ENCODE measurements at regions not wholly inside any gene's neighbourhood (a gene's known extent, or its start where the extent isn't known, plus 50 kb on each side); places are given as distances from the start of the nearest gene placed in this dataset.

- DNase-seq (ENCODE audit: low read depth in 2 of 2, low spot score in 1 of 2) = no peak
These were observed 449.5 kb downstream of the LIG4 start for GRCh38 chr13:107765724-107766401.

DNA sequence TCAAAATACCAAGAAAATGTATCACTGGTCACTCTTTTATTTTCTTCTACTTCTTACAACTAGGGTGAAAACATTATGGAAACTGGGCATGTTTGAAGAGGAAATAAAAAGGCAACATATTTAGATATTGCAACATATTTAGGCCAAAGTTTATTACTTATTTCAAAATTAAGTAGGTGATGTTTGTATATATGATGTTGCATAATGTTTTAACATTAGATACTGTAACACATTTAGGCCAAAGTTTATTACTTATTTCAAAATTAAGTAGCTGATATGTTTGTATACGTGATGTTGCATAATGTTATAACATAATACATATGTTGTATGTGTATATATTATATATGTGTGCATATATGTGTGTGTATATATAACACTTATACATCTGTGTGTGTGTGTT, 451.3 kb downstream of the LIG4 start:
- no peak for DNase-seq (ENCODE audit: low read depth in 2 of 2, low spot score in 1 of 2)

- no peak for DNase-seq (ENCODE audit: low read depth in 2 of 2, low spot score in 1 of 2)
These were observed 461.6 kb downstream of the LIG4 start for GRCh38 chr13:107753748-107754147.

- no peak for DNase-seq (ENCODE audit: low read depth in 2 of 2, low spot score in 1 of 2)
These were observed 462.0 kb downstream of the LIG4 start for GRCh38 chr13:107753291-107753690.

GRCh38 chr13:107743983-107744382, 471.4 kb downstream of the LIG4 start:
- DNase-seq (ENCODE audit: low read depth in 2 of 2, low spot score in 1 of 2) = no peak

- no peak for DNase-seq (ENCODE audit: low read depth in 2 of 2, low spot score in 1 of 2)
These were observed 471.8 kb downstream of the LIG4 start for GRCh38 chr13:107743526-107743925.

- DNase-seq (ENCODE audit: low read depth in 2 of 2, low spot score in 1 of 2) = no peak
These were observed 472.2 kb downstream of the LIG4 start for GRCh38 chr13:107743100-107743499.

- DNase-seq (ENCODE audit: low read depth in 2 of 2, low spot score in 1 of 2) = no peak
These were observed 472.8 kb downstream of the LIG4 start for GRCh38 chr13:107742544-107742943.

GRCh38 chr13:107738004-107738403, 477.3 kb downstream of the LIG4 start:
- no peak for DNase-seq (ENCODE audit: low read depth in 2 of 2, low spot score in 1 of 2)

- DNase-seq (ENCODE audit: low read depth in 2 of 2, low spot score in 1 of 2) = no peak
These were observed 478.6 kb downstream of the LIG4 start for GRCh38 chr13:107736731-107737130.

- DNase-seq (ENCODE audit: low read depth in 2 of 2, low spot score in 1 of 2) = no peak
These were observed 479.2 kb downstream of the LIG4 start for GRCh38 chr13:107736170-107736569.

DNA sequence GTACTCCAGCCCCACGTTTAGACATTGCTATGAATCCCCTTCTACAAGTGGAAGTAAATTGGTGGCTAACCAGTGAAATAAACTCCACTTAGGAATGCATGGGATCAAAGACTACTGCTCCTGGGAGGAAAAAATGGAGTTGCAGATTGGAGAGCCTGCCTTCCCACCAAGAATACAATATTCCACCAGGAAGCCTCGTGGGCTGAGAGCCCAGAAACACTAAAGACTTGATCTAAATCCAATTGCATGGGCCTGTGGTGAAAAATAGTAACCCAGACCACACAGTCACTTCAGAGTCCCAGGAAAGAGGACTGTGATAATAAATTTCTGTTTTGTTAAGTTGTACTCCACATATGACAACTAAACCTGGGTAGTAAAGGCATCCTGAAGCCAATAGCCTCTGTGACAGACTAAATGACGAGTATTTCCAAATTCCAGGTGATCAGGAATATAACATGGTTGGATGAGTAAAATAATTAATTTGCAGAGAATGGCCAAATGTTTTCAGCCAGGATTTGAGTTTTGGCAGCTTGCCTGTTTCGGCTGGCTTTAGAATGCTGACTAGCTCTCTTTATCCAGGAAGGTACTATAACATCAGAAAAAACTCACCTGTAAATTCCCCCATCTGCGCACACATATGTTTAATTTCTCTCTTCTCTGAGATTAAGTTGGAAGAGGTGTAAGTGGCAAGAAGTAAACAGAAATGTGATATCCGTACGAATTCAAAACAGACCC, 480.3 kb downstream of the LIG4 start:
- DNase-seq (ENCODE audit: low read depth in 2 of 2, low spot score in 1 of 2) = no peak

DNA sequence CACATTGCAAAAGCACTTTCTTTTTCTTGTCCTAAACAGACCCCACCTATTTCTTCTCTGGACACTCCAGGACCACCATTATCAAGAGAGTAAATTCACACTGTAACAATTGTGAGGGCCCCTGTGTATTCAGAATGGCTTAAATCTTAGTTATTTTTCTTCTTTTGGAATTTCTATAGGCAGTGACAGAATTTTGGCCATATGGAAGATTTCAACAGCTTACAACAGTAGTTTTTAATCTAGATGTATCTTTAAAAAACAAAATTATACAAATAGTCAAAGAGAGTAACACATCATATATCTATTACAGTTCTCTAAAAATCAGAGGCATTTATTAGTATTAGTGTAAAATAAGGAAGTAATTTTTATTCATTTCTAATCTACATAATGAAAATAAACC, 482.1 kb downstream of the LIG4 start:
- no peak for DNase-seq (ENCODE audit: low read depth in 2 of 2, low spot score in 1 of 2)

GRCh38 chr13:107730813-107731212, 484.5 kb downstream of the LIG4 start:
- DNase-seq (ENCODE audit: low read depth in 2 of 2, low spot score in 1 of 2) = no peak

GRCh38 chr13:107721125-107721869, 494.0 kb downstream of the LIG4 start:
- no peak for DNase-seq (ENCODE audit: low read depth in 2 of 2, low spot score in 1 of 2)

- DNase-seq (ENCODE audit: low read depth in 2 of 2, low spot score in 1 of 2) = no peak
These were observed 498.6 kb downstream of the LIG4 start for GRCh38 chr13:107716741-107717140.

- no peak for DNase-seq (ENCODE audit: low read depth in 2 of 2, low spot score in 1 of 2)
These were observed 499.1 kb downstream of the LIG4 start for GRCh38 chr13:107716241-107716640.

DNA sequence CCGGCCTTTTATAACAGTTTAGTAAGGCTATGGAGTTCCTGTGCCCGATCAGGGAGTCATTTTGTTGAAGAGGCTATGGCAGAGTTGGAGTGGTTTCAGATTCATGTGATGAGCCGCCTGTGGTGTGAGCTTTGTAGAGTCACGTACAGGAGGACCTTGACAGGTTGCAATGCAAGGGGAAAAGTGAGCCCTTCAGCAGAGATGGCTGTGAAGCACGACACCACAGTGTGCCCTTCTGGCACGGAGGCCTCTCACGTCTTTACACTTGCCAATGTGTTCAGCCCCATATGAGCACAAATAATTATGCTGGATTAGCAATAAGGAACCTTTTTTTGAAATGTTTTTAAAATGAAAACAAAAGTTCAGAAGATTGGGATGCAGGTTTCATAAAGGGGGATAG, 499.8 kb downstream of the LIG4 start:
- DNase-seq (ENCODE audit: low read depth in 2 of 2, low spot score in 1 of 2) = no peak

DNA sequence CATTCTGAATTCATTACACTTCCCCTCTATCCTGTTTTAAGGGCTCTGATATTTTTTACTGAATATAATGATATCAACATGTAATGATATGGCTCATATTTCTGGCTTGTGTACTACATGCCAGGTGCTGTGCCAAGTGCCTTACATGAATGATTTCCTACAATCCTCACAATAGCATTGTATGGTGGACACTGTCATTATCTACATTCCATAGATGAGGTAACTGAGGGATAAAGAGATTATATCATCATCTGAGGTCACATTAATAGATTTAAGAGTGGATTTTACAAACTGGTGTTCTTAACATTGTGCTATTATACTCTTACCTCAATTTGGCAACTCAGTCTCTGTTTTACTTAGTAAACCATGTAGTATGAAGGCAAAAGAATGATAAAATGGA, 502.0 kb downstream of the LIG4 start:
- no peak for DNase-seq (ENCODE audit: low read depth in 2 of 2, low spot score in 1 of 2)

GRCh38 chr13:107712145-107712860, 503.0 kb downstream of the LIG4 start:
- DNase-seq (ENCODE audit: low read depth in 2 of 2, low spot score in 1 of 2) = no peak

- no peak for DNase-seq (ENCODE audit: low read depth in 2 of 2, low spot score in 1 of 2)
These were observed 525.2 kb downstream of the LIG4 start for GRCh38 chr13:107690181-107690580.

DNA sequence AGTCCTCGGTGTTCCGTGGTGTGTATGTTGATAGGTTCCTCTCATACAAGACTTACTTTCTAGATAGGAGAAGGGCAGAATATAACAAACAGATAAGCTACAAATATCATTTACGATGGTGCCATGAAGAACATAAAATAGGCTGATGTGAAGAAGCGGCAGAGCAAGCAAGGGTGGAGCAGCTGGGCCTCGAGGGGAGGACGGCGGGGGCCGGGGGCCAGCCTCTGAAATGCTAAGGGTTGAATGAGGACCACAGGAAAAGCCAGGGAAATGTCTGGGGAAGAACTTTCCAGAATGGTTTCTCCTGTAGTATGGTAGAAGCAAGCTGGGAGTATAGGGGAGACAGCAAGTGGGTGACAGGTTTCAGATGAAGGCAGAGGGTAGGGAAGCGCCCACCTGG, 529.5 kb downstream of the LIG4 start:
- no peak for DNase-seq (ENCODE audit: low read depth in 2 of 2, low spot score in 1 of 2)
